DMS 273 treated with DMSO at 0.1 percent for 48 hours (cell line): ENCODE measurements at regions not wholly inside any gene's neighbourhood (a gene's known extent, or its start where the extent isn't known, plus 50 kb on each side); places are given as distances from the start of the nearest gene placed in this dataset.
"Not testable (repeated sequence)": the region's sequence is repeated elsewhere in the genome, so short reads cannot be mapped to it uniquely, and the experiment has no call there.

ENCODE experiments used
- DNase-seq: peaks from one replicate; lab custom pipeline; 2025; lab: John Stamatoyannopoulos, UW

- DNase-seq, result no peak
These were observed 811.4 kb downstream of the BRD1 start for GRCh38 chr22:49015993-49016908.

DNA sequence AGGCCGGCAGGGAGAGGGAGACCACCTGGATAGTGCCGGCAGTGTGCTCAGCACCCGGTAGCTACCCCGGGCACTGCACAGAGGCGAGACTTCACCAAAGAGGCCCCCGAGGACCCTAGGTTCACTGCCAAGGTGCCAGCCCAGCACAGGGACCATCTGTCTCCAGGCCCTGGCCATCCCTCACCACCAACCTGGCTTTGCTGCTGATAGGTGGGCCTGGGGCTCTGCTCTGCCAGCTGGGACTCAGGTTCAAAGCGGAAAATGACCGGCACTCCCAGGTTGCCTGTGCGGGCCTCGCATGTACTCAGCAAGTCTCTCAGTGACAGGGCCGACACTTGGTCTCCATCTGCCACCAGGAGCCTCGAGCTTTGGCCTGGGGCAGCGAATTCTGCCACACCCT lies 812.2 kb downstream of the BRD1 start:
- DNase-seq, result no peak

DNA sequence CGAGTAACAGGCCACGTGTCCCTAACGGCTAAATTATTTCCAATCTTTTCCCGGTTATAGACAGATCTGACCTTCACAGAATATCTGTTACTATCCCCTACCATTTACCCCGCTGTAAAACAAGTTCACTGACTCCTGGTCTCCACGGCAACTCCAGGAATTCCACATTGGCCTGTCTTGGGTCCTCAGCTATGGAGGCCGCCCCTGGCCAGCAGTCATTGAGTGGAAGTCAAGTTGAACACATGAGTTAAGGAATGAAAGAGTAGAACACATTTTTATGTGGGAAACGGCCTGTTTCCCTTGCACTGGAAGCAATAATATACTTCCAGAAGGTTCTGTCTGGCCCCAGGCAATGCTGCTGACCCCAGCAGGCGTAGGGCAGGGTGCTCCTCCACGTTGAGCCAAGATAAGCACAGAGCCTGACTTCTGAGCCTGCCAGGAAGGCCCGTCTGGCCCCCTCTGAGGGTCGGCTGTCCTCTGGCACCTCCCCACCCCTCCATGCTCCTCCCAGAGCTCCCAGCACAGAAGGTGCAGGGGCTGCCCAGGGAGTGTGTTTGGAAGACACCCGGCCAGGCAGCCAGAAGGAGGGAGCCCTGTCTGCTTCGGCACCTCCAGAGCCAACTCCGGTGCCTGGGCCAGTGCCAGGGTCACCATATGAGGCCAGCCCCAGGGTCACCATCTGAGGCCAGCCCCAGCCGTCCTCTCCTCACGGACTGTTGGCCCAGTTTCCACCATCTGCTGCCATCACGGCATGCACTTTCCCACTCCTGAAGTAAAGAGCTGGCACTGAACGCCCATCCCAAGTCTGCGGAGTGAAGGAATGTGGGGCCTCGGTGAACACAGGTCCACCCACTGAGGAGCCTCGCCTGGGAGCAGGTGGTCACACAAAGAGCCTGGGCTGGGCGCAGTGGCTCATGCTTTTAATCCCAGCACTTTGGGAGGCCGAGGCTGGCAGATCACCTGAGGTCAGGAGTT lies 813.2 kb downstream of the BRD1 start:
- DNase-seq, result no peak

GRCh38 chr22:49013707-49014106 lies 814.0 kb downstream of the BRD1 start:
- DNase-seq, result no peak

- no peak for DNase-seq
These were observed 814.8 kb downstream of the BRD1 start for GRCh38 chr22:49012712-49013395.

DNA sequence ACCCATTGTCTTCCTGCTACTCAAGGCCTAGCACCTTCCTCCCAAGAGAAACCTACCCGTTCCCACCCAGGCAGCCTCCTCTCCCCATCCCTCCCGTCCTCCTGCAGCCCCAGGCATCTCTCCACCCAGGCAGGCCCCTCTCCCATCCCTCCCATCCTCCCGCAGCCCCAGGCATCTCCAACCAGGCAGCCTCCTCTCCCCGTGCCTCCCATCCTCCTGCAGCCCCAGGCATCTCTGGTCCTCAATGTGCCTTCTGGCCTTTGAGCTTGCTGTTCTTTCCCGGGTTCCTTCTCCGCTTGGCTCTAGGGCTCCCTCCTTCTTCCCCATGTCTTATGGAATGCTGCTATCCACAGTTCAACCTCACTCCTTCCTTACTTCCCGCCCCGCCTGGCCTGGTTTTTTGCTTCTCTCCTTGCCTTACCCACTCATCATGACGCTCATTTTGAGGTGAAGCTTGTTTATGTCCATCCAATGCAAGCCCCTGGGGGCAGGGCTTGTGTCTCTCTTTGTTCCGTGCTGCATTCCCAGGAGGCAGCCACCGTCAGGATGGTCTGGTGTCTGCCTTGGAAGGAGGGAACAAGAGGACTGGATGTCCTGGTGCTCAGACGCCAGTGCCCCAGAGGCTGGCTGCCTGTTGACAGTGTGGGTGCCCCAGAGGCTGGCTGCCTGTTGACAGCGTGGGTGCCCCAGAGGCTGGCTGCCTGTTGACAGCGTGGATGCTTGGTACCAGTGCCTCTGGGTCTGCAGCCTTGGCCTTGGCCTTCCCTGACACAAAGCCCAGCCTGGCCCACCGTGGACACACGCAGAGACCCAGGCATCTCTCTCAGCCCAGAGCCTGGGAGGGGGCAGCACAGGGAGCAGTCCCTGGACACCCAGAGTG lies 815.7 kb downstream of the BRD1 start:
- DNase-seq, result no peak

- no peak for DNase-seq
These were observed 816.3 kb downstream of the BRD1 start for GRCh38 chr22:49011379-49011768.

DNA sequence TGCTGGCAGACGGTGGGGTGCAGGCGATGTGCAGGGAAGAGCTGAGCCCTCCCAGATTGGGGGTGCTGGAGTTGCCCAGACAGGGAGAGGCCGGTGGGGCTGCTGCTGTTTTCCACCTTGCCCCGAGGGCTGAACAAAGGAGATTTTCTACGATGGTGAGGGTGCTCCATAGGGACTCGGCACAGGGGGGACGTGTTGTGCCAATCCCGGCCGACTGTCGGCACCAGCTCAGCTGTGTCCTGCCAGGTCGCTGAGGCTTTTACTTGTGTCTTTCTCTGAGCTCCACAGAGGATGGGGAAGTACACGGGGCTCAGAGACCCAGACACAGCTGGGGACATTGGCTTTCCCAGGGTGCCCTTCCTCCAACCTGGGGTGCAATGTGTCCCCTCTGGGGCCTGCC lies 816.8 kb downstream of the BRD1 start:
- DNase-seq, result no peak

- DNase-seq, result no peak
These were observed 817.4 kb downstream of the BRD1 start for GRCh38 chr22:49010070-49010863.

DNA sequence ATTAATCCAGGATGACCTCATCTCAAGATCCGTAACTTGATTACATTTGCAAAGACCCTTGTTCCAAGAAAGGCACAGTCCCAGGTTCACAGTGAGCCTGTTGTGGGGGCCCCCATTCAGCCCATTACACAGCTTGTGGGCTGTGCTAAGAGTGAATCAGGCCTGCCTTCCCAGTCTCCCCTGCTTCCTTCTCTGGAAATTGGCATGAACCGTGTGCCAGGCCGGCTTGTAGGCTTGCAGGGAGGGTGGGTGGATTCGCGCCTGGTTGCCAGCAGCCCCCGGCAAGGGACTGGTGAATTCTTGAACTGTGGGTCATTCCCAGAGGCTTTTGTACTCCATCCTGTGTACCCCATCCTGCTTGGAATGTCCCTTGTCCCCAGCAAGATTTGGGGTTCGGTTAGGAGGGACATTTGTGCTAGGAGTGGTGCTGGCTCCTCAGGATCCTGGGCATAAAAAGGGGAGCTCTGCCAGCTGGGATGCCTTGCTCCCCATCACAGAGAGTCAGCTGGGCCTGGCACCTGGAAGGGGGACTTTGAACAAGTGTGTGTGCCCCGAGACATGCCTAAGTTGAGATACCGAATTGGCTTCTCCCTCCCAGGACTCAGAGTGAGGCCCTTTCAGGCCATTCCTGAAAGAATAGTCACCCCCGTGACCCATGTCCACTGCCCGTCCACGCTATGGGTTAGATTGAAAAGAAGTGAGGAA lies 818.2 kb downstream of the BRD1 start:
- no peak for DNase-seq

GRCh38 chr22:49008682-49009235 lies 818.9 kb downstream of the BRD1 start:
- no peak for DNase-seq

DNA sequence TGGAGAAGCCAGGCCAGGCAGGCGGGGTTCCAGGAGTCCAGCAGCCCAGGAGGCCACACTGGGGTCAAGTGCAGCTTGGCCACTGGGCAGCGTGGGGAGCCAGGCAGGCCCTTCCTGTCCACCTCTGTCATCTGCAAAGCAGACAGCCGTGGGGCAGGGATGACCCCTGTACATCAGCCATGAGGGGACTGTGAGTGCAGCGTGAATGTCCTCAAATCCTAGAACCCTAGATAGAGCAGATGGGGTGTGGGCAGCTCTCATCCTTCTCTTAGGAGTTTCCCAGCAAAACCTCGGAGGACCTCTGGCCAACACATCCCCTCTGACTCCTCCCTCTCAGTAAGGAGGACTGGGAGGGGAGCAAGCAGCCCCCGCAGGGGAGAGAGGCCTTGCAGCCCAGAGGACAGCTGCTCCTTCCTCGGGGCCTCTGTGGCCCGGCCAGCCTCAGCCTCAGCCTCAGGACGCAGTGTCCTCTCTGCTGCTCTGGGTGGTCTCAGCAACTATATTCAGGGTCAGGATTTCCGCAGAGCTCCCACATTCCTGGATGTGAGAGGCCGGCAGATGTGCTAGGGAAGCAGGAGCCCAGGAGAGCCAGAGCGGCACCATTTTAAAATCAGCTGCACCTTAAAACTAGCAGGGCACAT lies 820.5 kb downstream of the BRD1 start:
- no peak for DNase-seq

- DNase-seq, result no peak
These were observed 821.3 kb downstream of the BRD1 start for GRCh38 chr22:49006207-49007012.

DNA sequence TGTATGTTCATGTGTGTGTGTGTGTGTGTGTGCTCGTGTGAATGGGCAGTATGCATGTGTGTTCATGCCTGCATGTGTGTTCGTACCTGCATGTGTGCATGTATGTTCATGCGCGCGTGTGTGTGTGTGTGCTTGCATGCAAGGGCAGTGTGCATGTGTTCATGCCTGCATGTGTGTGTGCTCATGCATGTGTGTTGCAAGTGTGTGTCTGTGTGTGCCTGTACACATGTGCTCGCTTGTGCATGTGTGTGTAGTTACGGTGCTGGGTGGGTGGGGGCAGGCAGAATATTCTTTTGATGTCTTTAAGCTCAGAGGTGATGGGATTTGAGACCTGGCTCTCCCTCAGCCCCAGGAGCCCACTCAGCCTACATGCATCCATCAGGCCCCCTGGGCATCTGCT lies 822.1 kb downstream of the BRD1 start:
- DNase-seq, result no peak

- DNase-seq, result no peak
These were observed 822.9 kb downstream of the BRD1 start for GRCh38 chr22:49004484-49005399.

DNA sequence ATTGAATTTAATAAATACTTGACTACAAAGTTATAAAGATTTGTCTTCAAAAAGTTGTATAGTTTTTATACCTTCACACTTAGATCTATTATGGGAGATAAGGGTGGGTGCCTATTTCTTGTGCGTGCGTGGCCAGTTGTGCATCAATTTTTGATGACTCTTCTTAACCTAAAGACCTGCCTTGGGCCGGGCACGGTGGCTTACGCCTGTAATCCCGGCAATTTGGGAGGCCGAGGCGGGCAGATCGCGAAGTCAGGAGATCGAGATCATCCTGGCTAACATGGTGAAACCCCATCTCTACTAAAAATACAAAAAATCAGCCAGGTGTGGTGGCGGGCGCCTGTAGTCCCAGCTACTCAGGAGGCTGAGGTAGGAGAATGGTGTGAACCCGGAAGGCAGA lies 830.1 kb downstream of the BRD1 start:
- not testable (repeated sequence) for DNase-seq

DNA sequence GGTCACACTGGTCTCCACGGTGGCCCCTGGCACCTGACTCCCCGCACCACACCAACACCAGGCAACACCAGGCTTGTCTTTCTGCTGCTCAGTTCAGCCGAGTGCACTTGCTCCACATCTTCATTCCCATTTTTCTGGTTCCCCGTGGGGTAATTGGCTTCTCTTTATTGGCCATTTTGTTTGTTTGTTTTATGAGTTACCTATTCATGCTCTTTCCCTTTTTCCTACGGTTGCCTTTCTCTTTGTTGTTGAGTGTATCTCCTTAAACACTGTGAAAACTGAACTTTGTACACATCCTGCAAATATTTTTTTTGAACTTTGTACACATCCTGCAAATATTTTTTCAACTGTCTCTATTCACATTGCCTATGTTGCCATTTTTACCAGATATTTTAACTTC lies 834.0 kb downstream of the BRD1 start:
- no peak for DNase-seq
